ENCODE measurements at regions not wholly inside any gene's neighbourhood (a gene's known extent, or its start where the extent isn't known, plus 50 kb on each side); places are given as distances from the start of the nearest gene placed in this dataset.
"Not testable (repeated sequence)": the region's sequence is repeated elsewhere in the genome, so short reads cannot be mapped to it uniquely, and the experiment has no call there.

DNA sequence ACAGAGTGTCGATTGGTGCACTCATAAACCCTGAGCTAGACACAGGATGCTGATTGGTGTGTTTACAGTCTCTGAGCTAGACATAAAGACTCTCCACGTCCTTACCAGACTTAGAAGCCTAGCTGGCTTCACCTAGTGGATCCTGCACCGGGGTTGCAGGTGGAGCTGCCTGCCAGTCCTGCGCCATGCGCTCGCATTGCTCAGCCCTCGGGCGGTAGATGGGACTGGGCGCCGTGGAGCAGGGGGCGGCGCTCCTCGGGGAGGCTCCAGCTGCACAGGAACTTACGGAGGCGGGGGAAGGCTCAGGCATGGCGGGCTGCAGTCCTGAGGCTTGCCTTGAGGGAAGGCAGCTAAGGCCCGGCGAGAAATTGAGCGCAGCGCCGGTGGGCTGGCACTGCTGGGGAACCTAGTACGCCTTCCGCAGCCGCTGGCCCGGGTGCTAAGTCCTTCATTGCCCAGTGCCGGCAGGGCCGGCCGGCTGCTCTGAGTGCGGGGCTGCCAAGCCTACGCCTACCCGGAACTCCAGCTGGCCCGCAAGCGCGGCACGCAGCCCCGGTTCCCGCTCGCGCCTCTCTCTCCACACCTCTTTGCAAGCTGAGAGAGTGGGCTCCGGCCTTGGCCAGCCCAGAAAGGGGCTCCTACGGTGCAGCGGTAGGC is 78.5 kb upstream of the AMZ2 start:
- H3K4me3 ChIP-seq (replicated peaks; ENCODE audit: insufficient read depth, low read length); H3K27ac ChIP-seq (replicated peaks); DNase-seq (ENCODE audit: low read depth in 1 of 2, low spot score in 1 of 2): not testable (repeated sequence)

GRCh38 chr17:68169840-68170239 is 78.0 kb upstream of the AMZ2 start:
- Histone ChIP-seq H3K27ac (replicated peaks) (no peak overlapping the region), H3K4me3 (replicated peaks; ENCODE audit: insufficient read depth, low read length) (no peak overlapping the region), H3K27me3 (ENCODE audit: insufficient read depth, poor library complexity, severe bottlenecking) (no peaks in the 10 kb centered on the region)
- no peak for DNase-seq (ENCODE audit: low read depth in 1 of 2, low spot score in 1 of 2)
- TF ChIP-seq SPI1 (IDR thresholded peaks at IDR 0.05; ENCODE audit: borderline replicate concordance, low read depth) = no peak
- no peak for TF ChIP-seq GABPA (IDR thresholded peaks at IDR 0.05; ENCODE audit: low read depth)
- TF ChIP-seq CTCF (IDR thresholded peaks at IDR 0.05; ENCODE audit: insufficient read depth, low read length) = no peak
- TF ChIP-seq POLR2AphosphoS5 (IDR thresholded peaks at IDR 0.05; ENCODE audit: low read depth) = no peak
- no peak for TF ChIP-seq REST (IDR thresholded peaks at IDR 0.05; ENCODE audit: insufficient replicate concordance, low read depth)

More for the DNA sequence above, 78.5 kb upstream of the AMZ2 start:
- H3K27me3 ChIP-seq (ENCODE audit: insufficient read depth, poor library complexity, severe bottlenecking) = not testable (repeated sequence)

GRCh38 chr17:68170246-68170645 is 77.6 kb upstream of the AMZ2 start:
- Histone ChIP-seq H3K27ac (replicated peaks) (no peak overlapping the region), H3K27me3 (ENCODE audit: insufficient read depth, poor library complexity, severe bottlenecking) (no peaks in the 10 kb centered on the region), H3K4me3 (replicated peaks; ENCODE audit: insufficient read depth, low read length) (no peak overlapping the region)
- no peak for TF ChIP-seq REST (IDR thresholded peaks at IDR 0.05; ENCODE audit: insufficient replicate concordance, low read depth)
- no peak for TF ChIP-seq GABPA (IDR thresholded peaks at IDR 0.05; ENCODE audit: low read depth)
- TF ChIP-seq CTCF (IDR thresholded peaks at IDR 0.05; ENCODE audit: insufficient read depth, low read length) = no peak
- TF ChIP-seq SPI1 (IDR thresholded peaks at IDR 0.05; ENCODE audit: borderline replicate concordance, low read depth) = no peak
- no peak for TF ChIP-seq POLR2AphosphoS5 (IDR thresholded peaks at IDR 0.05; ENCODE audit: low read depth)
- DNase-seq (ENCODE audit: low read depth in 1 of 2, low spot score in 1 of 2) = no peak

- Histone ChIP-seq H3K27me3 (ENCODE audit: insufficient read depth, poor library complexity, severe bottlenecking) (no peaks in the 10 kb centered on the region), H3K4me3 (replicated peaks; ENCODE audit: insufficient read depth, low read length) (no peak overlapping the region), H3K27ac (replicated peaks) (no peak overlapping the region)
- TF ChIP-seq REST (IDR thresholded peaks at IDR 0.05; ENCODE audit: insufficient replicate concordance, low read depth) (no peak), CTCF (IDR thresholded peaks at IDR 0.05; ENCODE audit: insufficient read depth, low read length) (peak; percentile 96), GABPA (IDR thresholded peaks at IDR 0.05; ENCODE audit: low read depth) (no peak), POLR2AphosphoS5 (IDR thresholded peaks at IDR 0.05; ENCODE audit: low read depth) (no peak), SPI1 (IDR thresholded peaks at IDR 0.05; ENCODE audit: borderline replicate concordance, low read depth) (peak; percentile 96)
- peak; percentile 32 to 71 for DNase-seq (ENCODE audit: low read depth in 1 of 2, low spot score in 1 of 2)
Measured at GRCh38 chr17:68172461-68172954, 75.3 kb upstream of the AMZ2 start.

Data from HL-60 (cell line).